ENCODE measurements at regions not wholly inside any gene's neighbourhood (a gene's known extent, or its start where the extent isn't known, plus 50 kb on each side); places are given as distances from the start of the nearest gene placed in this dataset.

DNA sequence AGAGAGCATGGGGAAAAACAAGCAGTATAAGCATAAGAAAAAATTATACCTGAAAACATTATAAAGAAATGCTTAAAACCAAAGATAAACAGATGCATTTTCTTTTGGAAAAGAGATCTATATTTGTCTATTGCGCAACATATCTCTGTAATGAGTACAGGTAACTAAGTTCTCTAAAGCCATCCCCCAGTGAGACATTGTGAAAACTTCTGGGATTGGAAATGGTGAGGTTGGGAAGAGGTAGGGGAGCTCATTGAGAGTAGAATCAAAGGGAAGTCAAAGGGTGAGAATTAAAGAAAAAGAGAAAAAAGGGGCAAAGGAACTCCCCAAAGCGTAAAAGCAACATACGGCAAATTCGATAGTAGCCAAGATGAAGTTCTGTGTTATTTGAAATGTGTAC is 257.9 kb upstream of the RBFOX1 start:
- no peak for TF ChIP-seq CTCF (conservative IDR thresholded peaks at IDR 0.05; ENCODE audit: low read length)
- TF ChIP-seq EZH2phosphoT487 (IDR thresholded peaks at IDR 0.05; ENCODE audit: borderline replicate concordance, low read depth, low read length), result no peak
